AG10803 (cell line): ENCODE measurements at regions not wholly inside any gene's neighbourhood (a gene's known extent, or its start where the extent isn't known, plus 50 kb on each side); places are given as distances from the start of the nearest gene placed in this dataset.

ENCODE experiments used
- DNase-seq: peaks from one replicate; pipeline ENCODE4 v3.0.0; 2010; ENCODE audit warnings: low read depth
- H3K4me3 ChIP-seq: 2 replicates; pipeline ENCODE4 v1.5.1; 2011; ENCODE audit warnings: mild to moderate bottlenecking, low read length, control low read depth
- CTCF ChIP-seq: conservative IDR thresholded peaks from 2 replicates; pipeline ENCODE4 v1.5.1; 2011; ENCODE audit warnings: mild to moderate bottlenecking, low read length, control low read depth, inconsistent platforms

- no peak for TF ChIP-seq CTCF
- no peak for DNase-seq
- no peak overlapping the region for H3K4me3 ChIP-seq
Measured at GRCh38 chr7:52854681-52855080, 180.8 kb upstream of the POM121L12 start.

- no peak for TF ChIP-seq CTCF
- H3K4me3 ChIP-seq = no peak overlapping the region
Measured at GRCh38 chr7:52851547-52851946, 183.9 kb upstream of the POM121L12 start.

GRCh38 chr7:52843436-52843835, 192.0 kb upstream of the POM121L12 start:
- no peak for TF ChIP-seq CTCF

More at GRCh38 chr7:52851547-52851946, 183.9 kb upstream of the POM121L12 start:
- DNase-seq = no peak

DNA sequence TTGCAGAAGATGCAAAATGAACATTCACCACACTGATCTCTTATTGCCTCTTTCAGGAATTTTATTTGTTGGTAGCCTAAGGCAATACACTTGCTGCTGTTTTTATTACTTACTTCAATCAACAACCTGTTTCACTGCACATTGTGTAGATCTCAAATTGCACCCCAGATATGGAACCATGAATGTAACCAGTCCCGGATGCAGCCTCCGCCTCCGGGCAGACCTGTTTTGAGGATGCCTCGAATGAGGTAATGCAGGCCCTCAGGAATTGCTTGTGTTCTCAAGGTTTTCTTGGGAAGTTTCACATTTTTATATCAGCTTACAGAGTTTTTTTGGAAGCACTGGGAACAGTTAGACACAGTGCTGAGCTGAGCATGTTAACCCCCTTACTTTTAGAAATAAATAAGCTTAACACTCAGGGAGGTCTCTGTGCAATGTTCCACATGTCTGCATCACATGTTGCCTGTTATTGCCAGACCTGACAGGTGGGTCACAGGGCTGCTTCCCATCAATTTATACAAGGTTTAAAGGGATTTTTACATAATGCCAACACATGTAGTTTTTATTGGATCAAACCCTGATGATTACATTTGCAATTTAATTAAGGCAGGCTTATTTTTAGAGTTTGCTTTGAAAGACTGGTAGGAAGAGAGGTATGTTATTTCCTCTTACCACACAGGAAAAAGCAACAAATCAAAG, 193.1 kb upstream of the POM121L12 start:
- H3K4me3 ChIP-seq = no peak overlapping the region
- TF ChIP-seq CTCF = no peak
- no peak for DNase-seq

More at GRCh38 chr7:52843436-52843835, 192.0 kb upstream of the POM121L12 start:
- no peak overlapping the region for H3K4me3 ChIP-seq
- DNase-seq = no peak

DNA sequence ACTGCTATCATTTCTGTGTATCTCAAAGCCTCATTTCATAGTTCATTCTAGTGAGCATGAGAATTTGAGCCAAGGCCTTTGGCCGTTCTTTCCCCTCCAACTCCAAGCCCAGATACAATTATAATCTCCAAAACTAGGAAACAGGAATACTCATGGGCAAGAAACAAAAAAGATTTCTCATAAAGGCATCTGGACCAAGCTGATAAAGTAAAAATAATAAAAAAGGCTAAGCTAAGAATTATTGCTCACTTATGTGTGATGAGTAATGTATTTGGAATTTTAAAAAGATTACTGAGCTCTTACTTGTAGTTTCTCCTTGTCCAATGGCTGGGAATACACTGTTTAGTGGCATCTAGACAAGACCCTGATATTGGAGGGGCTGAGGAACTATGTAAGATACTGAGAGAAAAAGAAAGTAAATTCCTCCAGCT, 196.4 kb upstream of the POM121L12 start:
- TF ChIP-seq CTCF = no peak
- no peak for DNase-seq
- no peak overlapping the region for H3K4me3 ChIP-seq

DNA sequence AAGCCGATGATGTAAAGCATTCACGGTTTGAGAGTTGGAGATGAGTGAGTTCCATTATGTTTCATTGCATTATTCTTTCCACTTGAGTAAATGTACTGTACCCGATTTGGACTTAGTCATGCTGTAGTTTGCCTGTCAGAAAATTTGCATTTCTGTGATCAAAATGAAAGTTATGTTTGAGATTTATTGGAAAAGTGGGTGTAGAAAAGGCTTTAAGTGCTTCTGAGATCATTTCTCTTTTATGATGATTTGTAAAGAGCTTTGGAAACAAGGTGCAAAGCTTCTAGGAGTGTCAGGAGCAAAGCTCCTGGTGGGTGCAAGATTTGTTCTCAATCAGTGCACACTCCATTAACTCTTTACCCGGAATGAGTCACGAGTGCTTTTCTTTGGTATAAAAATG, 204.1 kb upstream of the POM121L12 start:
- no peak for TF ChIP-seq CTCF
- H3K4me3 ChIP-seq = no peak overlapping the region
- DNase-seq = no peak

GRCh38 chr7:52830801-52831200, 204.6 kb upstream of the POM121L12 start:
- no peak overlapping the region for H3K4me3 ChIP-seq
- DNase-seq = no peak
- TF ChIP-seq CTCF = no peak
